H9 (cell line): ENCODE measurements at regions not wholly inside any gene's neighbourhood (a gene's known extent, or its start where the extent isn't known, plus 50 kb on each side); places are given as distances from the start of the nearest gene placed in this dataset.

Experiments used
- DNase-seq: peaks from one replicate; pipeline ENCODE4 v3.0.0-alpha.2; 2017
- H2AFZ ChIP-seq: one replicate; pipeline ENCODE4 v1.6.1; 2013; ENCODE audit warnings: mild to moderate bottlenecking, low read length, control low read depth, moderate library complexity
- H2AK5ac ChIP-seq: 2 replicates; pipeline ENCODE4 v1.6.1; 2013; ENCODE audit warnings: low read length, control low read depth, mixed read lengths; ENCODE audit not compliant: insufficient read length
- H2BK120ac ChIP-seq: one replicate; pipeline ENCODE4 v1.6.1; 2013; ENCODE audit warnings: low read depth, mild to moderate bottlenecking, low read length, control low read depth, inconsistent platforms; ENCODE audit not compliant: poor library complexity, severe bottlenecking
- H2BK12ac ChIP-seq: 2 replicates; pipeline ENCODE4 v1.6.1; 2013; ENCODE audit warnings: low read length, control low read depth, mixed read lengths, low read depth; ENCODE audit not compliant: insufficient read length
- H2BK15ac ChIP-seq: 2 replicates; pipeline ENCODE4 v1.6.1; 2013; ENCODE audit warnings: low read depth, low read length, control low read depth
- H2BK20ac ChIP-seq: one replicate; pipeline ENCODE4 v1.6.1; 2013; ENCODE audit warnings: low read depth, mild to moderate bottlenecking, low read length, control low read depth, inconsistent platforms; ENCODE audit not compliant: poor library complexity, severe bottlenecking
- H2BK5ac ChIP-seq: 2 replicates; pipeline ENCODE4 v1.6.1; 2013; ENCODE audit warnings: low read length, control low read depth, mixed read lengths; ENCODE audit not compliant: insufficient read length
- H3K14ac ChIP-seq: 2 replicates; pipeline ENCODE4 v1.6.1; 2013; ENCODE audit warnings: low read length, control low read depth; ENCODE audit not compliant: insufficient read depth
- H3K18ac ChIP-seq: 2 replicates; pipeline ENCODE4 v1.6.1; 2013; ENCODE audit warnings: low read depth, mild to moderate bottlenecking, mixed read lengths, low read length, control low read depth; ENCODE audit not compliant: insufficient read length
- H3K23ac ChIP-seq: 2 replicates; pipeline ENCODE4 v1.6.1; 2013; ENCODE audit warnings: low read length, control low read depth, mixed read lengths, low read depth; ENCODE audit not compliant: insufficient read length
- H3K23me2 ChIP-seq: 2 replicates; pipeline ENCODE4 v1.6.1; 2013; ENCODE audit warnings: low read depth, mild to moderate bottlenecking, mixed read lengths, low read length, control low read depth; ENCODE audit not compliant: insufficient read length, poor library complexity, severe bottlenecking
- H3K27ac ChIP-seq: 2 replicates; pipeline ENCODE4 v1.5.1; 2013; ENCODE audit warnings: low read length, control low read depth, mixed read lengths, low read depth; ENCODE audit not compliant: insufficient read length
- H3K27me3 ChIP-seq: 2 replicates; pipeline ENCODE4 v1.6.1; 2013; ENCODE audit warnings: low read length, control low read depth, inconsistent platforms; ENCODE audit not compliant: insufficient read depth
- H3K4ac ChIP-seq: 2 replicates; pipeline ENCODE4 v1.6.1; 2013; ENCODE audit warnings: low read depth, mild to moderate bottlenecking, control low read depth, inconsistent platforms, low read length, moderate library complexity
- H3K4me1 ChIP-seq: 2 replicates; pipeline ENCODE4 v1.6.1; 2013; ENCODE audit warnings: low read length, control low read depth, inconsistent platforms; ENCODE audit not compliant: insufficient read depth
- H3K4me2 ChIP-seq: 2 replicates; pipeline ENCODE4 v1.6.1; 2013; ENCODE audit warnings: low read length, control low read depth, mixed read lengths; ENCODE audit not compliant: insufficient read length, insufficient read depth
- H3K56ac ChIP-seq: 2 replicates; pipeline ENCODE4 v1.6.1; 2013; ENCODE audit warnings: low read depth, mild to moderate bottlenecking, mixed read lengths, low read length, control low read depth; ENCODE audit not compliant: insufficient read length
- H3K79me1 ChIP-seq: 2 replicates; pipeline ENCODE4 v1.6.1; 2013; ENCODE audit warnings: low read depth, mild to moderate bottlenecking, moderate library complexity, low read length, control low read depth, inconsistent platforms; ENCODE audit not compliant: insufficient read depth, poor library complexity, severe bottlenecking
- H3K79me2 ChIP-seq: 2 replicates; pipeline ENCODE4 v1.6.1; 2013; ENCODE audit warnings: low read length, control low read depth, inconsistent platforms; ENCODE audit not compliant: insufficient read depth
- H3K9ac ChIP-seq: 2 replicates; pipeline ENCODE4 v1.6.1; 2013; ENCODE audit warnings: low read length, control low read depth, mixed read lengths; ENCODE audit not compliant: insufficient read length; ENCODE audit errors: extremely low read depth
- H3K9me3 ChIP-seq: one replicate; pipeline ENCODE4 v1.6.1; 2013; ENCODE audit warnings: low read depth, low read length, inconsistent platforms; ENCODE audit not compliant: control insufficient read depth
- H3T11ph ChIP-seq: one replicate; pipeline ENCODE4 v1.6.1; 2013; ENCODE audit warnings: mild to moderate bottlenecking, low read length, control low read depth, inconsistent platforms
- H4K20me1 ChIP-seq: one replicate; pipeline ENCODE4 v1.6.1; 2013; ENCODE audit not compliant: control insufficient read depth, insufficient read length, insufficient read depth
- H4K5ac ChIP-seq: 2 replicates; pipeline ENCODE4 v1.6.1; 2013; ENCODE audit warnings: low read depth, mild to moderate bottlenecking, mixed read lengths, low read length, control low read depth; ENCODE audit not compliant: insufficient read length
- H4K8ac ChIP-seq: replicated peaks from 2 replicates; pipeline ENCODE4 v1.6.1; 2013; ENCODE audit warnings: low read length, control low read depth, mixed read lengths, low read depth; ENCODE audit not compliant: insufficient read length
- H4K91ac ChIP-seq: 2 replicates; pipeline ENCODE4 v1.6.1; 2013; ENCODE audit warnings: low read depth, mild to moderate bottlenecking, moderate library complexity, mixed read lengths, low read length, control low read depth; ENCODE audit not compliant: insufficient read length
- H3K27ac Mint-ChIP-seq, 3 experiments: 2 replicates in 2 of 3; 3 replicates in 1 of 3; pipeline ENCODE4 v1.8.0; 2020 to 2021; ENCODE audit warnings: mixed read lengths in 3 of 3, mild to moderate bottlenecking in 1 of 3, moderate library complexity in 1 of 3
- H3K27me3 Mint-ChIP-seq: 2 replicates; pipeline ENCODE4 v1.8.0; 2021; ENCODE audit warnings: low read depth, mild to moderate bottlenecking, moderate library complexity, mixed read lengths
- H3K36me3 Mint-ChIP-seq, 3 experiments: 2 replicates in 2 of 3; 3 replicates in 1 of 3; pipeline ENCODE4 v1.8.0; 2020 to 2021; ENCODE audit warnings: low read depth in 3 of 3, mixed read lengths in 3 of 3; ENCODE audit not compliant: insufficient read depth in 1 of 3
- H3K4me1 Mint-ChIP-seq, 2 experiments: 2 replicates each; pipeline ENCODE4 v1.8.0; 2020; ENCODE audit warnings: mixed read lengths in 2 of 2
- H3K4me3 Mint-ChIP-seq, 2 experiments: 2 replicates in 1 of 2; 3 replicates in 1 of 2; pipeline ENCODE4 v1.8.0; 2020 to 2021; ENCODE audit warnings: mild to moderate bottlenecking in 2 of 2, mixed read lengths in 2 of 2, moderate library complexity in 1 of 2
- H3K9me3 Mint-ChIP-seq, 2 experiments: 2 replicates in 1 of 2; 3 replicates in 1 of 2; pipeline ENCODE4 v1.8.0; 2020; ENCODE audit warnings: mild to moderate bottlenecking in 2 of 2, mixed read lengths in 2 of 2, moderate library complexity in 1 of 2
- TF ChIP-seq, protein P1 (sequence below): fragments of 200-600 bp; sonication (generic); conservative IDR thresholded peaks from 3 replicates; pipeline ENCODE4 v1.8.0; 2021; ENCODE audit warnings: antibody characterized with exemption, mild to moderate bottlenecking

DNA sequence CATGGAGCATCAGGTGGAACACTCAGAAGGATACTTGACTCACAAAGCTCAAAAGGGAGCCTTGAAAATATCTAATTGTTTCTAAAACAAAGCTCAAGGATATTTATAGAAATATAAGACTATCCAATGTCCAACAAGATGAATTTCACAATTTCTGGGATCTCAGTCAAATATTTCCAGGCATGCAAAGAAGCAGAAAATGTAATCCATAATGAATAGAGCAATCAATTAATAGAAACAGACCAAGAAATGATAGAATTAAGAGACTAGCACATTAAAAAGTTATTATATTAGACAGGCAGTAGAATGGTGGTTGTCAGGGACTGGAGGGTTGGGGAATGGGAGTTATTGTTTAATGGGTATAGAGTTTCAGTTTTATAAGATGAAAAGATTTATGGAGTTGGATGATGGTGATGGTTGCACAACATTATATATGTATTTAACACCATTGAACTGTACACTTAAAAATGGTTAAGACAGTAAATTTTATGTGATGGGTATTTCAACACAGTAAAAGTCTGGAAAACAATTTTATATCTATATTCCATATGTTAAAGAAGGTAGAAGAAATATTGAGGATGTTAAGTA is 189.9 kb upstream of the PIEZO2 start:
- Histone ChIP-seq H2BK20ac (no peak overlapping the region), H2BK12ac (no peak overlapping the region), H2AK5ac (no peak overlapping the region), H2BK15ac (no peak overlapping the region), H3K14ac (no peak overlapping the region), H3K4ac (no peak overlapping the region), H2BK120ac (no peak overlapping the region), H4K91ac (no peak overlapping the region), H4K8ac (no peak overlapping the region), H3K23me2 (no peaks in the 10 kb centered on the region), H3K79me1 (no peaks in the 10 kb centered on the region), H3K4me1 (no peaks in the 10 kb centered on the region; the same call in 1 of the 2 replicates), H3K9me3 (peaks cover 9% of the 10 kb centered on the region), H3K23ac (no peak overlapping the region), H3K79me2 (no peaks in the 10 kb centered on the region), H4K5ac (no peak overlapping the region), H3K18ac (no peak overlapping the region), H3K27me3 (no peaks in the 10 kb centered on the region), H3K56ac (no peak overlapping the region), H3K4me2 (no peak overlapping the region), H2AFZ (no peak overlapping the region), H2BK5ac (no peak overlapping the region), H3K9ac (no peak overlapping the region), H3K27ac (no peak overlapping the region), H3T11ph (no peak overlapping the region), H4K20me1 (no peaks in the 10 kb centered on the region)
- Mint-ChIP-seq H3K4me1 (peaks cover under 1% of the 10 kb centered on the region in 2 experiments; a peak in 3 of 4 replicates), H3K27me3 (no peaks in the 10 kb centered on the region; the same call in 1 of the 2 replicates), H3K9me3 (peaks cover 23 to 27% of the 10 kb centered on the region in 2 experiments), H3K27ac (no peak overlapping the region), H3K4me3 (no peak overlapping the region), H3K36me3 (peaks cover 11 to 23% (median 14%) of the 10 kb centered on the region in 3 experiments)
- DNase-seq: no peak
- TF ChIP-seq, protein P1, sequence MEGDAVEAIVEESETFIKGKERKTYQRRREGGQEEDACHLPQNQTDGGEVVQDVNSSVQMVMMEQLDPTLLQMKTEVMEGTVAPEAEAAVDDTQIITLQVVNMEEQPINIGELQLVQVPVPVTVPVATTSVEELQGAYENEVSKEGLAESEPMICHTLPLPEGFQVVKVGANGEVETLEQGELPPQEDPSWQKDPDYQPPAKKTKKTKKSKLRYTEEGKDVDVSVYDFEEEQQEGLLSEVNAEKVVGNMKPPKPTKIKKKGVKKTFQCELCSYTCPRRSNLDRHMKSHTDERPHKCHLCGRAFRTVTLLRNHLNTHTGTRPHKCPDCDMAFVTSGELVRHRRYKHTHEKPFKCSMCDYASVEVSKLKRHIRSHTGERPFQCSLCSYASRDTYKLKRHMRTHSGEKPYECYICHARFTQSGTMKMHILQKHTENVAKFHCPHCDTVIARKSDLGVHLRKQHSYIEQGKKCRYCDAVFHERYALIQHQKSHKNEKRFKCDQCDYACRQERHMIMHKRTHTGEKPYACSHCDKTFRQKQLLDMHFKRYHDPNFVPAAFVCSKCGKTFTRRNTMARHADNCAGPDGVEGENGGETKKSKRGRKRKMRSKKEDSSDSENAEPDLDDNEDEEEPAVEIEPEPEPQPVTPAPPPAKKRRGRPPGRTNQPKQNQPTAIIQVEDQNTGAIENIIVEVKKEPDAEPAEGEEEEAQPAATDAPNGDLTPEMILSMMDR: no peak
